Activated gamma-delta T cell treated with anti-CD3 and anti-CD28 coated beads, Interleukin-2, amount 50 U/mL, for 16 hours (primary cell): ENCODE measurements at regions not wholly inside any gene's neighbourhood (a gene's known extent, or its start where the extent isn't known, plus 50 kb on each side); places are given as distances from the start of the nearest gene placed in this dataset.

ENCODE experiments used
- DNase-seq: peaks from one replicate; pipeline ENCODE4 v3.0.0-alpha.2; 2020; ENCODE audit warnings: low read depth

DNA sequence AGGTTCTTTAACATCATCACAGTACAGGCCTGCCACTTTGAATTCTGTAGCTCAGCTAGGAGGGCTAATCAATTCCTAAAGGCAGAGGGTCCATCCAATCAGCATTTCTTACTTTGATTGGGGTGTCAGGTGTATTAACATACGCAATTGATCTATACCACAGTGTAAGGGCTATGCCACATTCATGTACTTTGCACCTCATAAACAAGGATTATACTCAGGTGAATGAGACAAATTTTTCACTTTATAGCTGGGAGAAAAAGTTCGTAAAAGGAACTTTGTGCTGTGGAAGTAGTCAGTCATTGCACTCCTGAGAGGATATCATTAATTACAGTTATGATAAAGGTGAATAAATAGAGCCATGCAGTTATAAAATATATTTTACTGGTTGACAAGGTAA, 119.9 kb upstream of the AHR start:
- no peak for DNase-seq

DNA sequence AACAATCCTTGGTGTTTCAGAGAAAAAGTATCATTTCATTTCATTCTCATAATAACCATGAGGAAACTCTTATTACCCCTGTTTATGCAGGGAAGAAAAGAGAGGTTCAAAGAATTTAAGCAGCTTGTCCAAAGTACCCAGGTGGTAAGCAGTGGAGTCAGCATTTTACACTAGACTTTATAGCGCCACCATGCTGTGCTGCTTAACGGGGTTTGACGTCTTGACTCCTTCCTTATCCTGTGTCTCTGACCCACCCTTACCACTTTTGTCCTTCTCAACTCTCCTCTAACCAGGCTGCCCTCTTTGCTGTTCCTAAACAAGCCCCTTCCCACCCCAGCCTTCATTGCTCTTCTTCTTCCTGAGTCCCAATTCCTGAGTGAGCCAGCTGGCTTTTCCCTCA, 117.0 kb upstream of the AHR start:
- DNase-seq = no peak

DNA sequence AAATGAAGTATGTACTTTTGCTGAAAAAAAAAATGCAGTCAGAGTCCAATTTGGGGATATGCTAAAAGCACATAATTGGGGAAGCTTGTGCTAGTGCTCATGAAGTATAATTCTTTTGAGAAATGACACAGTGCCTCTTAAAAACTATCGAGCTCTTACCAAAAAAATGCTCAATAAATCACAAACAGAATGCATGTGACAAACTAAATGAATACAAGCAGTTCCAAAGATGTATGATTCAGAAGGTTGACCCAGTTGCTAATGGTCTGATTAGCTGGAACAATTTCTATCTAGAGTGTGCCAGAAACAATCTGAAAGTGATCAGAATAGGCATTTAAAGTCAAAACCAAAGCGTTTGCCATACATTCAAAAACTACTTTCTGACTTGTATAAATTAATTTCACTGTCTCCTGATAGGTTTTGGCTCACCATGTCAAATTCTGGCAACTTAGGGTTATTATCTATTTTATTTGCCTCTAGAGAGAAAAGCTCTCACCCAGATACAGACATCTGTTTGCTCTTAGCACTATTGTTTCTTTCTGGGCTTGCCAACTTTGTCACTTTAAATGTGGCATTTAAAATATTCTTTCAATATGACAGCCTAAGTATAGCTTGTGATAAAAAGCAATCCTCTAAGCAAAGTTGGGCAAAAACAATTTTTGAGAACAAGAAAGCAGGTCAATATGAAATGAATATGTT, 114.7 kb upstream of the AHR start:
- no peak for DNase-seq

DNA sequence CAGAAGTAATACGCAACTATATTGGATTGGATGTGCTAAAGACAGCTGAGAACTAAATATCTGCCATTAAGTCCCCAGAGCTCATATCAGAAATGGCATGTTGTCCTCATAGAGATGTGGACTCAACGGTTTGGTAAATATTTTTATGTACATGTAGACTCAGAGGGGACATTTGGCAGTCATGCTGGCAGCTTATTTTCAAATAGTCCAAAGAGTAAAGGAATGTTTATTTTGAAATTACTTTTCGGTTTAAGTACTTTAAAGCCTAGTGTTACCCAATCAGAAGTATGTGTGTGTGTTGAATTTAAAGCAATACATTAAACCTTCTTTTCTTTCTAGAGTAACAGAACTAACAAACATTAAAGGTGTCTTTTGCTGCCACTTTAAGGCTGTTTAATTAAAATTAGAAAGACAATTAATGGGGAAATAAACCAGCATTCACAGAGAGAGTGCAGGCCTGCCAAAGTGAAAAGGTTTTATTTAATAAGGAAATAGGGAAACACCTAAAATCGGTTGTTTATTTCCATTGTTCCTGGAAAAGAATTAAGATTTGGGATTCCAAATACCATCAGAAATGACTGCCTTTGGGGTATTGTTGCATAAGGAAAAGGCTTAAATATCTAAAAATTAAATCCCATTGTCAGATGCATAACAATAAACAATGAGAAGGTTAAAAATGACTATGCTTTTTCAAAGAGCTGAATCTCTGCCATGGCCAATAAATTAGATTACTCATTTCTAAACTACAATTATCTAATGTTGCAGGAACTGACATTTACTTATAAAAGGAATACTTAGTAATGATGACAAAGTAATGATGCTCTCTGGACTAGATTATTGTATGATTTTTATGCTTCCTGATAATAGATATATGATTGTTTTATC, 113.4 kb upstream of the AHR start:
- DNase-seq = no peak

DNA sequence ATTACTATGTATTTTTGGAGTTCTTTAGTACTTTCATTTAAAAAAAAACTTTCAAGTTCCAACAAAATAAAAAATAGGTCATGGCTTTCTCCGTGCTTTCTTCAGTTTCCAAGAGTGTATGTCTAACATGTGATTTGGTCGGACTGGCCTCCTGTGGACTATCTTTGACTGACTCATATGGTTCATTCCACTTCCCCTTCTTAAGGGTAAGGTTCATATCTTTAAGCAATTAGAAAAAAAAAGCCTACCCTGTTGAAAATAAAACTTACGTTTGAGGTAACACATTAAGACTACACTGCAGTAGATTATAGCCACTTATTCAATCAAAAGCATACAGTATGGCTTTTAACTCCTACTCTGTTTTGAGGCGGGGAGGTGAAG, 112.8 kb upstream of the AHR start:
- no peak for DNase-seq

DNA sequence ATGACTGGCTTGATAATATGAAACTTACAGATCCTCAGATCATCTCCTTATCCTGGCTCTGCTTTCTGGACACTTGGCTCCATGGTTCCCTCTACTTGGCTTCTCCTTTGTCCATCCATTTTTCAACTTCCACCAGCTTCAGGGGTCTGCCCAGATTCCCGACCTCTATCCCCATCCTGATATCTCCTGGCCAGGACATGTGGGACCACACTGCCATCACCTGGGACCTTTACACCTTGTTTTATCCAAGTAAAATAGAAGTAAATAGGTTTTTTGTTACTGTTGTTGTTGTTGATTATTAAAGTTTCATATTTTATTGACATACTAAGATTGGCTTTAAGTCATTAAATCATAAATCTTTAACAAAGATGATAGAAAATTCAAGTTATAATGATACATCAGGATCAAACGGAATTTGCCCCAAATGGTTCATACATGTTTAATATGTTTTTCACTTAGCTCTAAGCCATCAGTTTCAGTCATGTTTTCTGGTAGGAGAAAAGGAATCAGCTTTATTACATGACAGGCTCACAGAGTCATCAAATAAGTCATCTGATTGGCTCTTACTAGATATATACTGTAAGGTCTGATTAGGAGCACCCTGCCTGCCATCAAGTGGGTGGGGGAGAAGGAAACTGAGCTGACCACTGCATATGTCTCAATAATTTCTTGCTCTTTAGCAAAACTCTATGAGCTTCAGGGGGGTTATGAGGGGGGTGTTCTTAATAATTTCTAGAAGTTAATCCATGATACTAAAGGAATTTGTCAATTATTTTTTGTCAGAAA, 111.5 kb upstream of the AHR start:
- no peak for DNase-seq

DNA sequence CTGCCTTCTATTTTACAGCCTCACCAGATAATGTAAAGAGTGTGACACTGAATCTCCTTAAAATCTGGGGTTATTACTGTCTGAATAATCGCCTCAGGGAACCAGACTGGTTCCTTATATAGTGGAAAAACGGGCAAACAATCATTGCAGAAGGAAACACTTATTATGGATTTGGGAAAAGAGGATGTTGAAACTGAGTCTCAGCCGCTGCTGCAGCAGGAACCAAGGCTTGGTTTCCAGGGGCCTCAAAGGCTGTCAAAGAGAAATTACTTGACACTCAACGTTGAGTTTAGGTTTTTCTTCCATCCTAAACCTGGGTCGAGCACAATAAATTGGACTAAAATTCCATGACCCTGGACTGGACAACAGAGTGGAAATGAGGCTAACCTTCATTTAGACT, 103.8 kb upstream of the AHR start:
- DNase-seq = no peak

DNA sequence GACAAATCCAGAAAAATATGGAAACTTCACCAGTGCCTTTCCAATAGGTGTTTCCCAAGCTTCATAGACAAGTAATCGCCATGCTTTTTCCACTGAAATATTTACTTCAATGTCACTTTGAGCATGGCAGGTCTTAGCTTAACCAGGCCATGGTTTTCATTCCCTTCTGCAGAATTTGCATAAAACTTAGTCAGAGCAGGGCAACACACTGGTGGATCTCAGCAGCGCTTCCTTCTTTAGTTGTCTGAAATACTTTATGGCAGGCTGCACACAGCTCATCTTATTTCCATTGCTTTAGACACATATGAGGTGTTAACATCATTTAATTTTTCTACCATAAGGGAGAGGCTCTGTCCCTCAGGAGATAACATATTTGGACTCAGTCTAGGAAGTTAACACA, 102.9 kb upstream of the AHR start:
- no peak for DNase-seq

DNA sequence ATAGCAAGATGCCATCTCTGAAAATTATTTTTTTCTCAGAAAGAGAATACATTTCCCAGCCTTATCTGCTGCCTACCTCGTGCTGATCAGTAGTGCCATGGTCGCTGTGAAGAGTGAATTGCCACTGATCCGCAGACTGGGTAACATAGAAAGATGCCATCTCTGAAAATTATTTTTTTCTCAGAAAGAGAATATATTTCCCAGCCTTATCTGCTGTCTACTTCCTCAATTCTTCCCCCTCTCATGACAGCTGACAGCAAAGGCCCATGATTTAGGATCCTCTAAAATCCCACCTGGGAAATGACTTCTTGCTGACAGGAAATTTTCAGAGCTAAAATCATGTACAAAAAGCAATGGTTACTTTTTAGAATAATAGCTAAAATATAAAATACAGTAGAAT, 92.5 kb upstream of the AHR start:
- DNase-seq = no peak

DNA sequence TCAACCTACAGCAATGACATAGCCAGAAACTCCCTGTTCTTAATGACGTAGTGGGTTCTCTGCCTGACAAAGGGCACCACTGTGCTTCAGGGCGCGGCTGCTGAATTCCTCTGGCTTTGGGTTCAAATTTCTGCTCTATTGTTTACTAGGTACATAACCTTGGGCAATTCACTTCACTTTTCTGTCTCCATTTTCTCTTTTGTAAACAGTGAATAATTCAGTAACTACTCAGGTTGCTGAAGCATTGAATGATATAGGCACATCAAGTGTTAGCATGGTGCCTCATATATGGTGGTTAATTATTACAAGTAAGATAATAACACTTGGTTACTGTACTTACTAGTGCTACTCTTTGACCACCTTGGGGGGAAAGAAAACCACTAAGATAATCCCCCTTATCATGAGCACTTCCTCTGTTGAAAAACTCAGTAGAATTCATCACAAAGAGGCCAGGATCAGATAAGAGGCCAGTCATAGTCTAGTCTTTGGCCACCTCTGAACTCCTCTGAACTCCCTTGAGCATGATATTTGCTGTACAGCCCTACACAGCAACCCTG, 92.0 kb upstream of the AHR start:
- DNase-seq = no peak

DNA sequence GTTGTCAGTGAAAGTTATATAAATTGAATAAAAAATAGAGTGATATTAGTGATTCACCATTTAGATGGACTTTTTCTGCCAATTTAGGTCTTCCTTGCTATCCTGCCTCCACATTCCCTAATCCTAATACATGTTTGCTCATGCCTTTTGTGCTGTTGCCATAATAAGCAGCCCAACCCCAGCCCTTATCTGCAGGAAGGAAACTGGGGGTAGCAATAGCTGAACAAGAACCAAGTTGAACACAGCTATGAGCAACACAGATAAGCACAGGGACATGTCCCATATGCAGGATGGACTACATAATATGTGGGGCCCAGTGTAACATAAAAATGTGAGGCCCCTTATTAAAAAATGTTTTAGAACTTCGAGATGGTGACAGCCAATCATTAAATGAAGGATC, 91.2 kb upstream of the AHR start:
- no peak for DNase-seq

DNA sequence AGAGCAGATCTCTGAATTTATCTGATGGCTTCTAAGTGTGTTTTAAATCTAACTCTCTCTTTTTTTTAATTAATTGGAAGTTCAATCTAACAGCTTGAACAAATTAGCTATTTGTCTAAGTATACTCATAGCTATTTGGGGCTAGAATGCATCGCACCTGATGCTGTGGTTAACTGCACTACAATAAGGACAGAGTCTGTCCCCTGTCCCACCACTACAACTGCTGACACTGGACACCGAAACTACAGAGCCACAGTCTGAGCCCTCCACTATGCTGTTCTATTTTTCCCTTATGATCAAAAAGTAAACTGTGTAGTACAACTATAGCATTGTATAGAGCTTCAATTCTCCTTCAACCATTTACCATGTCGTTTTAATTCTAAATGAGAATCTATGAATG, 89.4 kb upstream of the AHR start:
- no peak for DNase-seq

DNA sequence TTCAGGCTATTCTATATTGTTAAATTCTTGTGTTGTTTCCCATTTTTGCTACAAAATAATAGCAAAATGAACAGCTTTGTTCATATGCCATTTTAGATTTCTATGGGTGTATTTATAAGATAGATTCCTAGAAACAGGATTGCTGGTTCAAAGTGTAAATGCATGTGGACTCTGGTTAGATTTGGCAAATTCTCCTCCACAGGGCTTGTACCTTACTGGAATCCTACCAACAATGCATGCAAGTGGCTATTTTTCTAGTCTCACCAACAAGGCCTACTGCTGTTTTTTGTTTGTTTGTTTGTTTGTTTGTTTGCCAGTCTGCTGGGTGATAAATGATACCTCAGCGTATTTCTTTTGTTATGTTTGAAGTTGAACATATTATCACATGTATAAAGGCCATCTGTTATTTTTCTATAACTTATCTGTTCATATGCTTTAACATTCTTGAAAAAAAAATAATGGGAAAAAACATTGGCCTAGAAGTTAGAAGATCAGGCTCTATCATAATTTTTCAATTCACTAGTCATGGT, 87.1 kb upstream of the AHR start:
- DNase-seq = no peak

DNA sequence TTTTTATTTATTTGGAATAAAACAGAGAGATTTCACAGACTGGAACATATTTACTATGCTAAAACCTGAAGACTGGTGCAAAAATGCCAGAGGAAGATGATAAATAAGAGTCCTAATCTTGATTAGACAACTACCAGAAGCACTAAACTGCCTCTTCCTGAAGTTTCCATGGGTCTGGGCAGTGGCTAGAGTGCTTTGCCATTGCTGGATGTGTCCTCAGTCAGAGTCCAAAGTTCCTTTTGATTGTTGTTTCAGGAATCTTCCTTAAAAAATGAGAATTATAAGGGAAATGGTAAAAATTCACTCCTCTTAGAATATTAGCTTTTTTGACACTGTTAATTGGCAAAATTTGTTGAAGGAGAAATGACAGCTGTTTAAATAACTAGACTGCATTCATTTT, 86.3 kb upstream of the AHR start:
- DNase-seq = no peak

DNA sequence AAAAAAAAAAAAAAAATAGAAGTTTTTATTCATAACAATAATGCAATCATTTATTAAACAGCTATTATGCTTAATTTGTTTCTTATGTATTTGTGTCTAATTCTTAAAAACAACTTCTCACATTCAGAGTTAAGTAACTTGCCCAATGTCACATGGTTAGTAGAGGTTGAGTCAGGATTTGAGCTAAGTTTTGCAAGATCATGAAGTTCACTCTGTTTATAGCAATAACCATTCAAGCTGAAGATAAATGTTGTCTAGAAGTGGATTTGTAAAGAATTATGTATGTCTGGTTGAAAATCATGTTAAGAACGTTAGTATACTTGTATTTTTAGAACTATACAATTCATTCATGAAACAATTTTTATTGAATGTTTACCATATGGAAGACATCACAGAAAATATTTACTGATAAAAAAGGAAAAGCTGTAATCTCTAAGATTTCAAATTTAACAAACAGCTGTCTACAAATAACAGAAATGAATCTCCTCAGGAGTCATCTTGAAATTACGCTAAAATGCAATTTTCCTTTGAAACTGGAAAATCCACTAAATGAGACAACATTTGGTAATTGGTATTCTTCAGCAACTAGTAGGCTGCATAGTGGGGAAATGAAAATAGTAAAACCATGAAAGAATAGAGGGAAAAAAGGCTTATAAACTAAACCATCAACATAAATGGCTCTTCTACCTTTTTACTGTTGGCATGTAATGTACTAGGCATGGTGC, 70.5 kb upstream of the AHR start:
- no peak for DNase-seq

DNA sequence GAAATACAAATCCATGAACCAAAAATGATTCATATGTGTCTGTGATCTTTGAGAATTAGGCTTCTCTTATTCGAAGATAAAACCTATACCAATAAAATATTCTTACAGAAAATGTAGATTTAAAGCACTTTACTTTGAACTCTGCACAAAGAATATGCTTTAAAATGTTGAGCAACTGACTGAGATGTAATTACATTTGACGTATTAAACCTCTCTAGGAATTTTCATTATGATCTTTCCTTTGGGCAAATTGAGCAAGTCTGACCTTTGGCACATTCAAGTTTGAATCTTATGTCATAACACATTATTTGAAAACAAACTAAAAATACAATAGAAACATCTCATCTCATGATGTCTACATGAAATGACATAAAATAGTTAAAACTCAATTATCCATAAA, 69.2 kb upstream of the AHR start:
- no peak for DNase-seq

DNA sequence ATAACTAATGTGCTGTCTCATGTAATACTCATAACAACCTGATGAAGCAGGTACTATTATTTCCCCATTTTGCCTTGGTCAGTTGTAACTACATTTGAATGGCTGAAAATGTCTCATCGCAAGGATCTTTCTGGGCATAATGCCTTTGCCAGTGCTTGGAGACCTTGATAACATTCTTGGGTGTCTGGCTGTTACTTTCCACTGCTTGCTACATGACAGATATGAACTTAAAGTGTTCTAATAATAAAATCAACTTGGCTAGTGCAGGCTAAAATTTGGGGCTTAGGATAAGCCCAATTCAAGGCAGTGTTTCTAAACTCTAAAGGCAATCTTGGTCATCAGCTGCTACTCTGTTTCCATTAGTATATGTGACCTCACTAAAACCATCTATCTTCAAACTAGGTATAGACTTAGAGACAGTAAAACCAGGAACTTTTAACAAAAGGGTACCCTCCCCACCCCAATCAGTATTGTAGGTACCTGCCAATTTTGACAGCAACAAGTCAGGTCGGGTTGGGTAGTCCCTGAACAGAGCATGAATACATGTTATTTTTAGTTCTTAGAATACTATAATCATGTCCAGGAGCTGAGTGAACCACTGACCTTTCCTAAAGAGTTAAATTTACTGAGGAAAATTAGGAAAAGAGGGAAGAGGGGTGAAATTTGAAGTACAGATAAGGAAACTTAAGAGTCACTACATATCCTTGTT, 68.2 kb upstream of the AHR start:
- DNase-seq = no peak

DNA sequence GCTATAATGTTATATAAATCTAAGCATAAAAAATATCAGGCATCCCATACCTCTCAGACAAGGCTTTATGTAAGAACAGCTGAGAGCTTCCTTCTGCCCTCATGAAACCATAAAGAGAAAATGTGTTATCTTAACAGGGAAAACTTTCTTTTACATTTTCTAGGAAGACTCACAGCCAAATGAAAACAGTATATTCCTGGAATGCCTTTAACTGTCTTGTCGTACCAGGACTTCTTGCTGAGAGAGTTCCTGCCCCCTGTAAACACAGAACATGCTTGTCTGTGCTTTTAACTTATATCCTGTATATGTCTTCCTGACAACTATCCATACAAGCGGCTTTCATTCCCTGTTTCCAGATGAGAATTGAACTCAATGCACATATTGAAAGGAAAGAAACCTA, 64.8 kb upstream of the AHR start:
- DNase-seq = no peak

DNA sequence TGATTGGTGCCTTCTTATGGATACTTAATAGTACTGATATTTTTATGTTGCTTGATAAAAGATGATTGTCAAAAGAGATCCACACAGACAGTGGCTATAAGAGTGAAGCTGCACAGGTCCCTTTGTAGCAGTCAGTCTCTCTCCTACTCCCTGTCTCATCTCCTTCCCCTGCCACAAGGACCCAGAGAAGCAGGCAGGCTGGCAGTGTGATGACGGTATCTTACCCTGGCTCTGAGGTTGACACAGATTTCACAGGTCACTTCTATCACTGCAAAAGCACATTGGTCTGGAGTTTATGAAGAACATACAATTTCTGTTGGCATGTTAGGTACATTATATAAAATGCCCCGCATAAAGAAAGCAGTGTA, 64.4 kb upstream of the AHR start:
- peak; percentile 25 for DNase-seq

DNA sequence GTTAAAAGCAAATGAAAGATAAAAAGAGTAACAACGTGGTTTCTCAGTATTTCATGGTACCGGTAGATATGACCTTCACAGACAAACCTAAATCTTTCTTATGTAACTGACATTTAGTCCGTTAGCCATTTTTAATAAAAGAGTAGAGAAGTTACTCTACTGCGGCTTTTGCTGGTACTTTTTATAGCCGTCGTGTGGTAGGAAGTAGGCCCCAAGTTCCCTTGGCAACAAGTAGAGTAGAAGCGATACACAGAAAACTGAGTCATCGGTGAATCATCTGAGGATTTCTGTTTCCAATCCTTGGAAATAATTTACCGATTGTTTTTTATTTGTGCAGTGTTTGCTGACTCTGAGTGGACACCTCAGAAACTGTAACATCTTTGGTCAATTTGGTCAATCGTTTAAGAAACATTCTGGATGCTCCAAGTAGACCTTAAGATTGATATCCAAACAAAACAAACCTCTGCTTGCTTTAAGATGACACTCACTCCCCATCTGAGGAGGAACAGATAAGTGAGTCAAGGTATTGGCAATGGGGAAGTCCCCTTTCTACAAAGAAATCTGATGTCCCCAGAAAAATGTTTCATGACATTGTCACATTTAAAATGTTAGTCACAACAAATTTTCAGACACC, 63.9 kb upstream of the AHR start:
- peak; percentile 49 for DNase-seq

DNA sequence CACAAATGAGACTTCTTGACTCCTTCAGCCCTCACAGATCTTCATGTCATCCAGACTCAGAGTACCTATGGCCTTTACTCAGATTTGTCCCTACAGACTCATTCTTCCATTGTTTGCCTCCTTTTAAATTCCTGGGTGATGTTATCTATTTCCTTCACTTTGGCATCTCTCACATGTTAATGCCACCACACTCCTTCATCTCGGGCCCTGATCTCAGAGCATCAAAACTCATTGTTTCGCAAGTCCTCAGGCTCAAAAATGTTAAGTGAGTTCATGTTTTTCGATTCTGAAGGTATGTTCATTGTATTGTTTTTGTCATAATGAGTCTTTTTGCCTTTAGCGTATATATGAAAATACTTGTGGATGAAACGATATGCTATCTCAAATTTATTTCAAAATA, 62.3 kb upstream of the AHR start:
- no peak for DNase-seq
